ENCODE measurements at regions not wholly inside any gene's neighbourhood (a gene's known extent, or its start where the extent isn't known, plus 50 kb on each side); places are given as distances from the start of the nearest gene placed in this dataset.

- no peak for FAIRE-seq
Measured at GRCh38 chr7:140276001-140276400, 99.2 kb upstream of the KDM7A start.

More at GRCh38 chr7:140276001-140276400, 99.2 kb upstream of the KDM7A start:
- peaks cover 4% of the 10 kb centered on the region for H3K4me1 ChIP-seq (ENCODE audit: insufficient read depth, low read length)
- no peaks in the 10 kb centered on the region for H3K79me2 ChIP-seq (ENCODE audit: insufficient read depth, low read length)
- POLR2A ChIA-PET, result no interaction called here
- WGBS (ENCODE audit: low lambda C conversion rate), result 46% methylated on average over 5 of the region's 5 CpGs
- no peak overlapping the region for H2AFZ ChIP-seq (ENCODE audit: low read length)
- CTCF ChIA-PET (ENCODE audit: low intra/inter-chr PET ratio, low total read pairs), result no interaction called here
- no peaks in the 10 kb centered on the region for H3K9me3 ChIP-seq (ENCODE audit: low read length)
- BruUV-seq (replicated peaks), result no TSS peak
- H3K27ac ChIP-seq (ENCODE audit: extremely low read length, insufficient read depth, low read length), result no peak overlapping the region
- H3K27me3 ChIP-seq (ENCODE audit: control insufficient read depth in 1 of 2, insufficient read depth in 2 of 2, low read length in 2 of 2), result peaks cover 0 to 13% of the 10 kb centered on the region in 2 experiments; a peak in 2 of 5 replicates
- TF ChIP-seq ZNF136 (CRISPR knock-in tag; IDR thresholded peaks at IDR 0.05; ENCODE audit: low read depth) (no peak), DMTF1 (CRISPR knock-in tag; IDR thresholded peaks at IDR 0.05) (no peak), SIX1 (CRISPR knock-in tag; IDR thresholded peaks at IDR 0.05; ENCODE audit: borderline replicate concordance) (no peak), NCOA2 (CRISPR knock-in tag; IDR thresholded peaks at IDR 0.05) (no peak)
- no peaks in the 10 kb centered on the region for H3K36me3 ChIP-seq (replicated peaks in 1 of 2; ENCODE audit: control insufficient read depth in 1 of 2, insufficient read depth in 2 of 2, low read length in 2 of 2)
- no peaks in the 10 kb centered on the region for H4K20me1 ChIP-seq (ENCODE audit: insufficient read depth, low read length)
- DNase-seq (ENCODE audit: low spot score) (no peak), ATAC-seq (no peak)
- intact Hi-C loops (cut with micrococcal nuclease; ENCODE audit: unreplicated experiment), result no loop called here
- H3K4me2 ChIP-seq (ENCODE audit: low read depth, low read length), result no peak overlapping the region
- in situ Hi-C loops (cut with HindIII; ENCODE audit: extremely low pct_ligation_motif_present, low pct_unique_long_range_greater_than_20kb), result no loop called here
- no peak overlapping the region for H3K4me3 ChIP-seq (replicated peaks in 1 of 3; ENCODE audit: insufficient read depth in 1 of 3, low read depth in 2 of 3, low read length in 3 of 3)
- no peak overlapping the region for H3K9ac ChIP-seq (ENCODE audit: insufficient read depth, low read depth, low read length)

Measured in HepG2 (cell line).